ENCODE measurements at regions not wholly inside any gene's neighbourhood (a gene's known extent, or its start where the extent isn't known, plus 50 kb on each side); places are given as distances from the start of the nearest gene placed in this dataset.

GRCh38 chr6:119609865-119610264 is 260.3 kb upstream of the MAN1A1 start:
- Mint-ChIP-seq H3K4me3 (no peak overlapping the region), H3K4me1 (no peaks in the 10 kb centered on the region), H3K27me3 (ENCODE audit: insufficient read depth) (no peaks in the 10 kb centered on the region), H3K27ac (no peak overlapping the region), H3K9me3 (no peaks in the 10 kb centered on the region), H3K36me3 (ENCODE audit: low read depth) (no peaks in the 10 kb centered on the region)
- 80 to 89% methylated on average over 1 of the region's 1 CpG for WGBS, 2 experiments (ENCODE audit: insufficient coverage in 1 of 2, insufficient read length in 1 of 2)
- Histone ChIP-seq H3K4me3 (ENCODE audit: low read length) (no peak overlapping the region), H3K27me3 (ENCODE audit: control insufficient read depth, insufficient read depth, low read length, poor library complexity, severe bottlenecking) (no peaks in the 10 kb centered on the region), H3K9ac (ENCODE audit: extremely low read depth, low read length, poor library complexity, severe bottlenecking) (no peak overlapping the region), H3K4me1 (ENCODE audit: control insufficient read depth, insufficient read depth, low read length) (no peaks in the 10 kb centered on the region), H3K9me3 (ENCODE audit: control insufficient read depth, low read length) (no peaks in the 10 kb centered on the region), H3K36me3 (ENCODE audit: control insufficient read depth, insufficient read depth, low read length) (no peaks in the 10 kb centered on the region), H3K27ac (ENCODE audit: low read depth, low read length) (no peak overlapping the region)
- no peak for TF ChIP-seq CTCF (conservative IDR thresholded peaks at IDR 0.05)
- DNase-seq: no peak

- peak; percentile 67 for DNase-seq
Observed at GRCh38 chr6:119608994-119609393, 259.4 kb upstream of the MAN1A1 start.

GRCh38 chr6:119604124-119604523 is 254.6 kb upstream of the MAN1A1 start:
- WGBS, 2 experiments (ENCODE audit: insufficient coverage in 1 of 2, insufficient read length in 1 of 2): 78% methylated on average over 1 of the region's 1 CpG; no CpG with 5 or more reads in 1 of the 2 experiments
- Mint-ChIP-seq H3K36me3 (ENCODE audit: low read depth) (no peaks in the 10 kb centered on the region), H3K4me3 (no peak overlapping the region), H3K9me3 (no peaks in the 10 kb centered on the region), H3K27me3 (ENCODE audit: insufficient read depth) (no peaks in the 10 kb centered on the region), H3K4me1 (no peaks in the 10 kb centered on the region), H3K27ac (no peak overlapping the region)
- no peak overlapping the region for H3K27ac ChIP-seq (ENCODE audit: low read depth, low read length)
- TF ChIP-seq CTCF (conservative IDR thresholded peaks at IDR 0.05): no peak
- no peak for DNase-seq
- H3K9ac ChIP-seq (ENCODE audit: extremely low read depth, low read length, poor library complexity, severe bottlenecking): no peak overlapping the region
- H3K9me3 ChIP-seq (ENCODE audit: control insufficient read depth, low read length): no peaks in the 10 kb centered on the region
- H3K27me3 ChIP-seq (ENCODE audit: control insufficient read depth, insufficient read depth, low read length, poor library complexity, severe bottlenecking): no peaks in the 10 kb centered on the region
- H3K4me3 ChIP-seq (ENCODE audit: low read length): no peak overlapping the region
- no peaks in the 10 kb centered on the region for H3K36me3 ChIP-seq (ENCODE audit: control insufficient read depth, insufficient read depth, low read length)
- no peaks in the 10 kb centered on the region for H3K4me1 ChIP-seq (ENCODE audit: control insufficient read depth, insufficient read depth, low read length)

More at GRCh38 chr6:119608994-119609393, 259.4 kb upstream of the MAN1A1 start:
- Histone ChIP-seq H3K4me3 (ENCODE audit: low read length) (no peak overlapping the region), H3K36me3 (ENCODE audit: control insufficient read depth, insufficient read depth, low read length) (no peaks in the 10 kb centered on the region), H3K27ac (ENCODE audit: low read depth, low read length) (no peak overlapping the region), H3K9me3 (ENCODE audit: control insufficient read depth, low read length) (no peaks in the 10 kb centered on the region), H3K4me1 (ENCODE audit: control insufficient read depth, insufficient read depth, low read length) (no peaks in the 10 kb centered on the region), H3K9ac (ENCODE audit: extremely low read depth, low read length, poor library complexity, severe bottlenecking) (no peak overlapping the region), H3K27me3 (ENCODE audit: control insufficient read depth, insufficient read depth, low read length, poor library complexity, severe bottlenecking) (no peaks in the 10 kb centered on the region)
- Mint-ChIP-seq H3K9me3 (no peaks in the 10 kb centered on the region), H3K36me3 (ENCODE audit: low read depth) (no peaks in the 10 kb centered on the region), H3K27ac (no peak overlapping the region), H3K27me3 (ENCODE audit: insufficient read depth) (no peaks in the 10 kb centered on the region), H3K4me3 (no peak overlapping the region), H3K4me1 (no peaks in the 10 kb centered on the region)
- 74 to 77% methylated on average over 4 of the region's 4 CpGs for WGBS, 2 experiments (ENCODE audit: insufficient coverage in 1 of 2, insufficient read length in 1 of 2)
- no peak for TF ChIP-seq CTCF (conservative IDR thresholded peaks at IDR 0.05)
